ENCODE measurements at regions not wholly inside any gene's neighbourhood (a gene's known extent, or its start where the extent isn't known, plus 50 kb on each side); places are given as distances from the start of the nearest gene placed in this dataset.

DNA sequence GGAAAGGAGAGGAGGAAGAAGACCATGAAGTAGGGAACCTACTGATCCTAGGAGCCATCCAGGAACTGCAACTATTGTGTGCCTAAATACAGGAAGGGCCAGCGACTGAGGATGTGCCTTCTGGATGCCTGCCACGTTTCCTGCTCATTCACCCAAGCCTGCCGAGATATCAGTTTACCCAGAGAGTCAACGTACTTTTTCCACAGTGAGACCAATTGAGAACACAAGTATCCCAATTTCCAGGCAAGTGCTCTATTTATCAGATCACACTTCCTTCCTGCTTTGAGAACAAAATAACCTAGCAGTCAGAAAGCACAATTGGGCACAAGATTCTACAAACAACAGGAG lies 122.4 kb downstream of the AKAP11 start:
- H3K9me3 ChIP-seq (ENCODE audit: control insufficient read depth, insufficient read depth, low read length) = no peaks in the 10 kb centered on the region
- no peaks in the 10 kb centered on the region for H3K4me1 ChIP-seq (ENCODE audit: control insufficient read depth, low read length)
- no peaks in the 10 kb centered on the region for H3K36me3 ChIP-seq (ENCODE audit: control insufficient read depth, low read length)
- no peaks in the 10 kb centered on the region for H3K27me3 ChIP-seq (ENCODE audit: control insufficient read depth, low read length)
- no peak overlapping the region for H3K4me3 ChIP-seq (ENCODE audit: low read length)
- H3K79me2 ChIP-seq (ENCODE audit: control insufficient read depth, low read length) = no peaks in the 10 kb centered on the region
- H3K9me2 ChIP-seq (replicated peaks; ENCODE audit: control insufficient read depth, low read length) = no peaks in the 10 kb centered on the region
- H3F3A ChIP-seq (ENCODE audit: control insufficient read depth, insufficient read depth) = no peaks in the 10 kb centered on the region
- H3K27ac ChIP-seq (ENCODE audit: low read depth, low read length) = no peak overlapping the region
- no peaks in the 10 kb centered on the region for H4K20me1 ChIP-seq (ENCODE audit: control insufficient read depth, insufficient read depth, low read depth, low read length)
- TF ChIP-seq EZH2phosphoT487 (IDR thresholded peaks at IDR 0.05; ENCODE audit: borderline replicate concordance, low read length) = no peak
- no peak for TF ChIP-seq CTCF (IDR thresholded peaks at IDR 0.05; ENCODE audit: low read depth, low read length, poor library complexity, severe bottlenecking)
- H3K4me2 ChIP-seq (ENCODE audit: low read length) = no peak overlapping the region

DNA sequence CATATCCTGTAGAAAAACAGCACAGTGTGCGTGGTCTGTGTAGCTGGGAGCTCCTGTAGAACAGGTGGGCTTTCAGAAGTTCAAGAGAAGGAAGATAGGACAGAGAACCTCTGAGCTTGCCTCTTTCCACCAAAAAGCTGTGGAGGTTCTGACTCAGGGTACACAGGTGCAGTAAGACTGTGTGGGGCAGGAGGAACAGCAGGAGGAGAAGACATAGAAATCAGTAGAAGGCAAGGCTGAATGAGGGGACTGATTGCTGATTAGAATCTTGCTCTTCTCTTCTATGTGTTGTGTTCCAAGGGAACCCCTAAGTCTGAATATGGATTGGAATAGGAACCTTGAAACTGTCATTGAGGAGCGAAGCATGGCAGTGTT lies 122.7 kb downstream of the AKAP11 start:
- Histone ChIP-seq H3K36me3 (ENCODE audit: control insufficient read depth, low read length) (no peaks in the 10 kb centered on the region), H3K4me2 (ENCODE audit: low read length) (no peak overlapping the region), H3K27ac (ENCODE audit: low read depth, low read length) (no peak overlapping the region), H3K27me3 (ENCODE audit: control insufficient read depth, low read length) (no peaks in the 10 kb centered on the region), H3K4me1 (ENCODE audit: control insufficient read depth, low read length) (no peaks in the 10 kb centered on the region), H4K20me1 (ENCODE audit: control insufficient read depth, insufficient read depth, low read depth, low read length) (no peaks in the 10 kb centered on the region), H3K79me2 (ENCODE audit: control insufficient read depth, low read length) (no peaks in the 10 kb centered on the region), H3F3A (ENCODE audit: control insufficient read depth, insufficient read depth) (no peaks in the 10 kb centered on the region), H3K9me3 (ENCODE audit: control insufficient read depth, insufficient read depth, low read length) (no peaks in the 10 kb centered on the region), H3K9me2 (replicated peaks; ENCODE audit: control insufficient read depth, low read length) (no peaks in the 10 kb centered on the region), H3K4me3 (ENCODE audit: low read length) (no peak overlapping the region)
- TF ChIP-seq EZH2phosphoT487 (IDR thresholded peaks at IDR 0.05; ENCODE audit: borderline replicate concordance, low read length) (no peak), CTCF (IDR thresholded peaks at IDR 0.05; ENCODE audit: low read depth, low read length, poor library complexity, severe bottlenecking) (no peak)

DNA sequence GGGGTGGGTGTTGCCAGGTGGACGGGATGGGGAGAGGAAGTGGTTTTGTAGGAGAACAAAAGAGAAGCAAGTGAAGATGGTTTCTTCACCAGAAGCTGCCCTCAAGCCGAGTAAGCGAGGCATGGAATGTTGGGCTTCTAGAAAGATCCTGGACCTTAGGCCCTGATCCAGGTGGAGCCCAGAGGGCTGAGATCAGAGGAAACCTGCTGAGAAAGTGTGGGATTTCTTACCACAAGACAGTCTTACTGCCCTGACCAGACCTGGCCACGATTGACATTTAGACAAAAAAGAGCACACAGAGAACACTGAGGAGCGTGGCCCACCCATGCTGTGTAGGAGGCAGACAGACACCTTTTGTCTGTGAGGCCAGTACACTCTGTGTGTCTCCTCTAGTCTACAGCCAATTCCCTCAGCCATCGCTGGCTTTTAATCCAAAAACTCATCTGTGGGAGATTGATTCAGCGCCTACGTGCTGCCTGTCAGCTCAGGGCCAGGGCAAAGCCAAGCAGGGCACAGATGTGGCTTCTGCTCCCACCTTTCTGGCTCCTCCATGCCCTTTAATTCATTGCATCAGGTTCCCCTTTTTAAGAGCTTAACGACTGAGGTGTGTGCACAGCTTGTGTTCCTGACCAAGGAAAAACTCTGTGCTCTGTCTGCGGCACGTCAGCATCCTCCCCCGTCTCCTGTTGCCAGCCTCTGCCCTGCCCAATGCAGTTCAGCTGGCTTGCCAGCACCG lies 123.3 kb downstream of the AKAP11 start:
- Histone ChIP-seq H3F3A (ENCODE audit: control insufficient read depth, insufficient read depth) (no peaks in the 10 kb centered on the region), H4K20me1 (ENCODE audit: control insufficient read depth, insufficient read depth, low read depth, low read length) (no peaks in the 10 kb centered on the region), H3K9me2 (replicated peaks; ENCODE audit: control insufficient read depth, low read length) (no peaks in the 10 kb centered on the region), H3K9me3 (ENCODE audit: control insufficient read depth, insufficient read depth, low read length) (no peaks in the 10 kb centered on the region), H3K4me2 (ENCODE audit: low read length) (no peak overlapping the region), H3K4me3 (ENCODE audit: low read length) (no peak overlapping the region), H3K79me2 (ENCODE audit: control insufficient read depth, low read length) (no peaks in the 10 kb centered on the region), H3K36me3 (ENCODE audit: control insufficient read depth, low read length) (no peaks in the 10 kb centered on the region), H3K27ac (ENCODE audit: low read depth, low read length) (no peak overlapping the region), H3K27me3 (ENCODE audit: control insufficient read depth, low read length) (no peaks in the 10 kb centered on the region), H3K4me1 (ENCODE audit: control insufficient read depth, low read length) (no peaks in the 10 kb centered on the region)
- TF ChIP-seq CTCF (IDR thresholded peaks at IDR 0.05; ENCODE audit: low read depth, low read length, poor library complexity, severe bottlenecking) = no peak
- no peak for TF ChIP-seq EZH2phosphoT487 (IDR thresholded peaks at IDR 0.05; ENCODE audit: borderline replicate concordance, low read length)
